H9 (cell line): ENCODE measurements at regions not wholly inside any gene's neighbourhood (a gene's known extent, or its start where the extent isn't known, plus 50 kb on each side); places are given as distances from the start of the nearest gene placed in this dataset.

Experiments
- DNase-seq: peaks from one replicate; pipeline ENCODE4 v3.0.0-alpha.2; 2017
- H2AFZ ChIP-seq: one replicate; pipeline ENCODE4 v1.6.1; 2013; ENCODE audit warnings: mild to moderate bottlenecking, low read length, control low read depth, moderate library complexity
- H2AK5ac ChIP-seq: 2 replicates; pipeline ENCODE4 v1.6.1; 2013; ENCODE audit warnings: low read length, control low read depth, mixed read lengths; ENCODE audit not compliant: insufficient read length
- H2BK120ac ChIP-seq: one replicate; pipeline ENCODE4 v1.6.1; 2013; ENCODE audit warnings: low read depth, mild to moderate bottlenecking, low read length, control low read depth, inconsistent platforms; ENCODE audit not compliant: poor library complexity, severe bottlenecking
- H2BK12ac ChIP-seq: 2 replicates; pipeline ENCODE4 v1.6.1; 2013; ENCODE audit warnings: low read length, control low read depth, mixed read lengths, low read depth; ENCODE audit not compliant: insufficient read length
- H2BK15ac ChIP-seq: 2 replicates; pipeline ENCODE4 v1.6.1; 2013; ENCODE audit warnings: low read depth, low read length, control low read depth
- H2BK20ac ChIP-seq: one replicate; pipeline ENCODE4 v1.6.1; 2013; ENCODE audit warnings: low read depth, mild to moderate bottlenecking, low read length, control low read depth, inconsistent platforms; ENCODE audit not compliant: poor library complexity, severe bottlenecking
- H2BK5ac ChIP-seq: 2 replicates; pipeline ENCODE4 v1.6.1; 2013; ENCODE audit warnings: low read length, control low read depth, mixed read lengths; ENCODE audit not compliant: insufficient read length
- H3K14ac ChIP-seq: 2 replicates; pipeline ENCODE4 v1.6.1; 2013; ENCODE audit warnings: low read length, control low read depth; ENCODE audit not compliant: insufficient read depth
- H3K18ac ChIP-seq: 2 replicates; pipeline ENCODE4 v1.6.1; 2013; ENCODE audit warnings: low read depth, mild to moderate bottlenecking, mixed read lengths, low read length, control low read depth; ENCODE audit not compliant: insufficient read length
- H3K23ac ChIP-seq: 2 replicates; pipeline ENCODE4 v1.6.1; 2013; ENCODE audit warnings: low read length, control low read depth, mixed read lengths, low read depth; ENCODE audit not compliant: insufficient read length
- H3K23me2 ChIP-seq: 2 replicates; pipeline ENCODE4 v1.6.1; 2013; ENCODE audit warnings: low read depth, mild to moderate bottlenecking, mixed read lengths, low read length, control low read depth; ENCODE audit not compliant: insufficient read length, poor library complexity, severe bottlenecking
- H3K27ac ChIP-seq: 2 replicates; pipeline ENCODE4 v1.5.1; 2013; ENCODE audit warnings: low read length, control low read depth, mixed read lengths, low read depth; ENCODE audit not compliant: insufficient read length
- H3K27me3 ChIP-seq: 2 replicates; pipeline ENCODE4 v1.6.1; 2013; ENCODE audit warnings: low read length, control low read depth, inconsistent platforms; ENCODE audit not compliant: insufficient read depth
- H3K4ac ChIP-seq: 2 replicates; pipeline ENCODE4 v1.6.1; 2013; ENCODE audit warnings: low read depth, mild to moderate bottlenecking, control low read depth, inconsistent platforms, low read length, moderate library complexity
- H3K4me1 ChIP-seq: 2 replicates; pipeline ENCODE4 v1.6.1; 2013; ENCODE audit warnings: low read length, control low read depth, inconsistent platforms; ENCODE audit not compliant: insufficient read depth
- H3K4me2 ChIP-seq: 2 replicates; pipeline ENCODE4 v1.6.1; 2013; ENCODE audit warnings: low read length, control low read depth, mixed read lengths; ENCODE audit not compliant: insufficient read length, insufficient read depth
- H3K56ac ChIP-seq: 2 replicates; pipeline ENCODE4 v1.6.1; 2013; ENCODE audit warnings: low read depth, mild to moderate bottlenecking, mixed read lengths, low read length, control low read depth; ENCODE audit not compliant: insufficient read length
- H3K79me1 ChIP-seq: 2 replicates; pipeline ENCODE4 v1.6.1; 2013; ENCODE audit warnings: low read depth, mild to moderate bottlenecking, moderate library complexity, low read length, control low read depth, inconsistent platforms; ENCODE audit not compliant: insufficient read depth, poor library complexity, severe bottlenecking
- H3K79me2 ChIP-seq: 2 replicates; pipeline ENCODE4 v1.6.1; 2013; ENCODE audit warnings: low read length, control low read depth, inconsistent platforms; ENCODE audit not compliant: insufficient read depth
- H3K9ac ChIP-seq: 2 replicates; pipeline ENCODE4 v1.6.1; 2013; ENCODE audit warnings: low read length, control low read depth, mixed read lengths; ENCODE audit not compliant: insufficient read length; ENCODE audit errors: extremely low read depth
- H3K9me3 ChIP-seq: one replicate; pipeline ENCODE4 v1.6.1; 2013; ENCODE audit warnings: low read depth, low read length, inconsistent platforms; ENCODE audit not compliant: control insufficient read depth
- H3T11ph ChIP-seq: one replicate; pipeline ENCODE4 v1.6.1; 2013; ENCODE audit warnings: mild to moderate bottlenecking, low read length, control low read depth, inconsistent platforms
- H4K20me1 ChIP-seq: one replicate; pipeline ENCODE4 v1.6.1; 2013; ENCODE audit not compliant: control insufficient read depth, insufficient read length, insufficient read depth
- H4K5ac ChIP-seq: 2 replicates; pipeline ENCODE4 v1.6.1; 2013; ENCODE audit warnings: low read depth, mild to moderate bottlenecking, mixed read lengths, low read length, control low read depth; ENCODE audit not compliant: insufficient read length
- H4K8ac ChIP-seq: replicated peaks from 2 replicates; pipeline ENCODE4 v1.6.1; 2013; ENCODE audit warnings: low read length, control low read depth, mixed read lengths, low read depth; ENCODE audit not compliant: insufficient read length
- H4K91ac ChIP-seq: 2 replicates; pipeline ENCODE4 v1.6.1; 2013; ENCODE audit warnings: low read depth, mild to moderate bottlenecking, moderate library complexity, mixed read lengths, low read length, control low read depth; ENCODE audit not compliant: insufficient read length
- H3K27ac Mint-ChIP-seq, 3 experiments: 2 replicates in 2 of 3; 3 replicates in 1 of 3; pipeline ENCODE4 v1.8.0; 2020 to 2021; ENCODE audit warnings: mixed read lengths in 3 of 3, mild to moderate bottlenecking in 1 of 3, moderate library complexity in 1 of 3
- H3K27me3 Mint-ChIP-seq: 2 replicates; pipeline ENCODE4 v1.8.0; 2021; ENCODE audit warnings: low read depth, mild to moderate bottlenecking, moderate library complexity, mixed read lengths
- H3K36me3 Mint-ChIP-seq, 3 experiments: 2 replicates in 2 of 3; 3 replicates in 1 of 3; pipeline ENCODE4 v1.8.0; 2020 to 2021; ENCODE audit warnings: low read depth in 3 of 3, mixed read lengths in 3 of 3; ENCODE audit not compliant: insufficient read depth in 1 of 3
- H3K4me1 Mint-ChIP-seq, 2 experiments: 2 replicates each; pipeline ENCODE4 v1.8.0; 2020; ENCODE audit warnings: mixed read lengths in 2 of 2
- H3K4me3 Mint-ChIP-seq, 2 experiments: 2 replicates in 1 of 2; 3 replicates in 1 of 2; pipeline ENCODE4 v1.8.0; 2020 to 2021; ENCODE audit warnings: mild to moderate bottlenecking in 2 of 2, mixed read lengths in 2 of 2, moderate library complexity in 1 of 2
- H3K9me3 Mint-ChIP-seq, 2 experiments: 2 replicates in 1 of 2; 3 replicates in 1 of 2; pipeline ENCODE4 v1.8.0; 2020; ENCODE audit warnings: mild to moderate bottlenecking in 2 of 2, mixed read lengths in 2 of 2, moderate library complexity in 1 of 2
- WGBS: extraction: QIAGEN DNeasy Blood & Tissue Kit; methylation state at CpG from one replicate; pipeline ENCODE4 v1.1.7; 2013; ENCODE audit warnings: missing lambda C conversion rate, low lambda C conversion rate, mixed read lengths; ENCODE audit not compliant: insufficient read length; ENCODE audit errors: extremely low coverage; 5-methylcytosine and 5-hydroxymethylcytosine counted together
- TF ChIP-seq, protein P1 (sequence below): fragments of 200-600 bp; sonication (generic); conservative IDR thresholded peaks from 3 replicates; pipeline ENCODE4 v1.8.0; 2021; ENCODE audit warnings: antibody characterized with exemption, mild to moderate bottlenecking

DNA sequence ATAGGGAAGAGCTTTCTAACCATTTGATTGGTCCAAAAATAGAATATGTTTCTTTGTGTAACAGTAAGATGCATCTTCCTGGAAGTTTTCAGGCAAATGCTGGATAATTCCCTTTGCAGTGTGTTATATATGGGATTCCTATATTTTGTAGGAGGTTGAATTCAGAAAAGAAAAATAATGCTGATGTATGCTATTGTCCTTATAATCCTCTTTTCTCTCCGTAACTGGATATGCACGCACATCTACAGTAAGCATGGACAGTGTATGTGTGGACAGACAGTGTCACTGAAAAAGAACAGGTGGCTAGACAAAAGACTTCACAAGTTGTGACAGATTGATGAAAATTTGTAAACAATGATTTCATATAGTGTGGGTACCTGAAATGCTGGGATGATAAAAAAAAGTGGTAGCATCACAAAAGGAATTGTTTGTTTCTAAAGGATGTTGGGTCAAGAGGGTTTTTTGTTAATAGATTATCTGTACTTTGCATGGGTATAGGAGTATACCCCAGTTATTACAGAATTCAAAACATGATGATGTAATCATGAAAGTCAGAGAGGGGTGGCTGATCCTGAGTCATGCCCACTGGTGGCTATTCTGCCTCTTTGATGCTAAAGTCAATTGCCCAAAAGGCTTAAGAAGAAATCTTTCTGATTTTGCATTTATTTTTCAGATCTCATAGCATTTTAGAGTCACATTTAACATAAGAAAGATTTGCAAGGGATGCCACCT is 160.7 kb upstream of the TMTC1 start:
- Mint-ChIP-seq H3K4me3 (no peak overlapping the region), H3K27ac (no peak overlapping the region), H3K36me3 (peaks cover 2 to 8% (median 4%) of the 10 kb centered on the region in 3 experiments; a peak in 4 of 7 replicates), H3K4me1 (no peaks in the 10 kb centered on the region), H3K27me3 (no peaks in the 10 kb centered on the region), H3K9me3 (peaks cover 4 to 6% of the 10 kb centered on the region in 2 experiments; a peak in 4 of 5 replicates)
- Histone ChIP-seq H3K4me1 (no peaks in the 10 kb centered on the region), H4K20me1 (no peaks in the 10 kb centered on the region), H3K9ac (no peak overlapping the region), H3K4ac (no peak overlapping the region), H4K5ac (no peak overlapping the region), H2BK15ac (no peak overlapping the region), H3K27me3 (no peaks in the 10 kb centered on the region), H3K27ac (no peak overlapping the region), H2AFZ (no peak overlapping the region), H3K4me2 (no peak overlapping the region), H4K8ac (no peak overlapping the region), H3K9me3 (no peaks in the 10 kb centered on the region), H3T11ph (no peak overlapping the region), H3K79me2 (no peaks in the 10 kb centered on the region), H3K18ac (no peak overlapping the region), H3K14ac (no peak overlapping the region), H4K91ac (no peak overlapping the region), H3K23me2 (no peaks in the 10 kb centered on the region), H3K56ac (no peak overlapping the region), H3K79me1 (no peaks in the 10 kb centered on the region), H2BK120ac (no peak overlapping the region), H2BK12ac (no peak overlapping the region), H2BK20ac (no peak overlapping the region), H2BK5ac (no peak overlapping the region), H2AK5ac (no peak overlapping the region), H3K23ac (no peak overlapping the region)
- WGBS = no CpG with 5 or more reads among the region's 2 CpGs
- no peak for DNase-seq
- TF ChIP-seq, protein P1, sequence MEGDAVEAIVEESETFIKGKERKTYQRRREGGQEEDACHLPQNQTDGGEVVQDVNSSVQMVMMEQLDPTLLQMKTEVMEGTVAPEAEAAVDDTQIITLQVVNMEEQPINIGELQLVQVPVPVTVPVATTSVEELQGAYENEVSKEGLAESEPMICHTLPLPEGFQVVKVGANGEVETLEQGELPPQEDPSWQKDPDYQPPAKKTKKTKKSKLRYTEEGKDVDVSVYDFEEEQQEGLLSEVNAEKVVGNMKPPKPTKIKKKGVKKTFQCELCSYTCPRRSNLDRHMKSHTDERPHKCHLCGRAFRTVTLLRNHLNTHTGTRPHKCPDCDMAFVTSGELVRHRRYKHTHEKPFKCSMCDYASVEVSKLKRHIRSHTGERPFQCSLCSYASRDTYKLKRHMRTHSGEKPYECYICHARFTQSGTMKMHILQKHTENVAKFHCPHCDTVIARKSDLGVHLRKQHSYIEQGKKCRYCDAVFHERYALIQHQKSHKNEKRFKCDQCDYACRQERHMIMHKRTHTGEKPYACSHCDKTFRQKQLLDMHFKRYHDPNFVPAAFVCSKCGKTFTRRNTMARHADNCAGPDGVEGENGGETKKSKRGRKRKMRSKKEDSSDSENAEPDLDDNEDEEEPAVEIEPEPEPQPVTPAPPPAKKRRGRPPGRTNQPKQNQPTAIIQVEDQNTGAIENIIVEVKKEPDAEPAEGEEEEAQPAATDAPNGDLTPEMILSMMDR = no peak
